ENCODE measurements at regions not wholly inside any gene's neighbourhood (a gene's known extent, or its start where the extent isn't known, plus 50 kb on each side); places are given as distances from the start of the nearest gene placed in this dataset.

GRCh38 chr1:5311634-5312292 is 657.4 kb downstream of the AJAP1 start:
- TF ChIP-seq, protein P1, sequence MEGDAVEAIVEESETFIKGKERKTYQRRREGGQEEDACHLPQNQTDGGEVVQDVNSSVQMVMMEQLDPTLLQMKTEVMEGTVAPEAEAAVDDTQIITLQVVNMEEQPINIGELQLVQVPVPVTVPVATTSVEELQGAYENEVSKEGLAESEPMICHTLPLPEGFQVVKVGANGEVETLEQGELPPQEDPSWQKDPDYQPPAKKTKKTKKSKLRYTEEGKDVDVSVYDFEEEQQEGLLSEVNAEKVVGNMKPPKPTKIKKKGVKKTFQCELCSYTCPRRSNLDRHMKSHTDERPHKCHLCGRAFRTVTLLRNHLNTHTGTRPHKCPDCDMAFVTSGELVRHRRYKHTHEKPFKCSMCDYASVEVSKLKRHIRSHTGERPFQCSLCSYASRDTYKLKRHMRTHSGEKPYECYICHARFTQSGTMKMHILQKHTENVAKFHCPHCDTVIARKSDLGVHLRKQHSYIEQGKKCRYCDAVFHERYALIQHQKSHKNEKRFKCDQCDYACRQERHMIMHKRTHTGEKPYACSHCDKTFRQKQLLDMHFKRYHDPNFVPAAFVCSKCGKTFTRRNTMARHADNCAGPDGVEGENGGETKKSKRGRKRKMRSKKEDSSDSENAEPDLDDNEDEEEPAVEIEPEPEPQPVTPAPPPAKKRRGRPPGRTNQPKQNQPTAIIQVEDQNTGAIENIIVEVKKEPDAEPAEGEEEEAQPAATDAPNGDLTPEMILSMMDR (IDR thresholded peaks at IDR 0.05) = no peak
- TF ChIP-seq POLR2AphosphoS5 (IDR thresholded peaks at IDR 0.05) = no peak
- TF ChIP-seq POLR2A (IDR thresholded peaks at IDR 0.05) = no peak
- Histone ChIP-seq H3K9me3 (no peaks in the 10 kb centered on the region), H3K27me3 (replicated peaks; ENCODE audit: insufficient read depth) (no peaks in the 10 kb centered on the region), H3K4me3 (no peak overlapping the region), H3K4me1 (replicated peaks) (no peaks in the 10 kb centered on the region), H3K27ac (no peak overlapping the region), H3K36me3 (no peaks in the 10 kb centered on the region)
- no peak for DNase-seq (ENCODE audit: low spot score)
- WGBS = 68% methylated on average over 11 of the region's 11 CpGs
- intact Hi-C loops (cut with DNase I) = no loop called here

DNA sequence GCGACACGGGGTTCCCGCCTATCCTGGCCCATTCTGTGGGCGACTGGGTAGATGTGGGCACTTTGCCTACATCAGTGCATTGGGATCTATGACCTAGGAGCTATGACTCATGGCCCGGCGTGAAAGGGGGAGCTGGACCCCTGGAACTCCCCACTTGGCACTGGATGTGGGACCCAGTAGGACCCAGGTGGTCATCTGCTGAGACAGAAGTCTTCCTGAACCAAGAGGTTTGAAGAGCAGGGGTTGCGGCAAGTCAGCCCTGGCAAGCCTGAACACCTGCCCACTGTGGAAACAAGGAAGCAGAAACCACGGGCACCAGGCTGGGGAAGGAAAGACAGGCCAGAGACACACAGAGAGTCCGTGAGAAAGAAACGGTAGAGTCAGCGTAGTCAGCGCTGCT is 656.7 kb downstream of the AJAP1 start:
- H3K27ac ChIP-seq = no peak overlapping the region
- WGBS = 78% methylated on average over 12 of the region's 12 CpGs
- no peaks in the 10 kb centered on the region for H3K27me3 ChIP-seq (replicated peaks; ENCODE audit: insufficient read depth)

DNA sequence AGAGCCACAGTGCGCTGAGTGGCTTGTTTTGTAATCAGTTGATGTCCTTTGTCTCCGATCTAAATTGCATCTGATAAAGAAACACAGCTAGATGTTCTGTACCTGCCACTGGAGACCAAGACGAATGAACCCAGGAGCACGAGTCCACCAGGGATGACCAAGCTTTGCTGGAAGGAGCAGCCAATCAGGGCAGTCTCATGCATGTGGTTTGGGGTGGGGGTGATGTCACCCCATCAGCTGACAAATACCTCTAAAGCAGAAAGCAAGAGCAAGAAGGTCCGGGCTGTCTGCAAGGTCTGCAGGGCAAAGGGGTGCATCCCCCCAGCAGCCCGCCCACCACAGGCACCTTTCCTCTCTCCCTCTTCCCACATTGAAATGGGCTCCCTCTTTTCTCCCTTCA is 653.8 kb downstream of the AJAP1 start:
- no peaks in the 10 kb centered on the region for H3K36me3 ChIP-seq
- no peak overlapping the region for H3K27ac ChIP-seq
- no peak for TF ChIP-seq POLR2A (IDR thresholded peaks at IDR 0.05)
- no peaks in the 10 kb centered on the region for H3K27me3 ChIP-seq (replicated peaks; ENCODE audit: insufficient read depth)
- intact Hi-C loops (cut with DNase I) = no loop called here
- no peak for DNase-seq (ENCODE audit: low spot score)
- H3K4me1 ChIP-seq (replicated peaks) = no peaks in the 10 kb centered on the region
- no peaks in the 10 kb centered on the region for H3K9me3 ChIP-seq
- 67% methylated on average over 6 of the region's 6 CpGs for WGBS
- no peak overlapping the region for H3K4me3 ChIP-seq

More for the DNA sequence above, 656.7 kb downstream of the AJAP1 start:
- no peak overlapping the region for H3K4me3 ChIP-seq
- DNase-seq (ENCODE audit: low spot score) = no peak
- intact Hi-C loops (cut with DNase I) = no loop called here
- H3K36me3 ChIP-seq = no peaks in the 10 kb centered on the region
- no peaks in the 10 kb centered on the region for H3K4me1 ChIP-seq (replicated peaks)
- no peaks in the 10 kb centered on the region for H3K9me3 ChIP-seq
- TF ChIP-seq POLR2A (IDR thresholded peaks at IDR 0.05) (no peak), POLR2AphosphoS5 (IDR thresholded peaks at IDR 0.05) (no peak)
- TF ChIP-seq, protein P1 (IDR thresholded peaks at IDR 0.05) = no peak

DNA sequence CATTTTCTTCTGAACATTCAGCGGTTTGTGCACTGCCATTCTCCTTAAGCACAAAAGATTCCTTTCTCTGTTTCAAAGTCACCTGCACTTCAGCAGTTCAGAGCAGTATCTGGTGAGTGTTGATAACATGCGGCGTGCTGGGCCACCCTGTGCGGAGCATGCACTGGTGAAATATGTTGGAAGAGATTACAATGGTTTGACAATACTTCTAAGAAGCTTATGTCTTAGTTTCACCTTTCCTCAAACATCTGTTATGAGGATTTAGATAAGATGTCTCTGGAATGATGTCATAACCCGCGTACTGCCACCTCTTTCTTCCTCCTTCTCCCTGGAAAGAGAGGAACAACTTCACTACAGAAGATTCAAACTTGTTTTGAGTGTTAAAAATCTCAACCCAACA is 650.3 kb downstream of the AJAP1 start:
- WGBS = 88% methylated on average over 6 of the region's 6 CpGs
- peaks cover 5% of the 10 kb centered on the region for H3K27me3 ChIP-seq (replicated peaks; ENCODE audit: insufficient read depth)
- no peak overlapping the region for H3K4me3 ChIP-seq
- H3K36me3 ChIP-seq = no peaks in the 10 kb centered on the region
- DNase-seq (ENCODE audit: low spot score) = no peak
- no peaks in the 10 kb centered on the region for H3K9me3 ChIP-seq
- TF ChIP-seq POLR2A (IDR thresholded peaks at IDR 0.05) (no peak), POLR2AphosphoS5 (IDR thresholded peaks at IDR 0.05) (no peak)
- TF ChIP-seq, protein P1 (IDR thresholded peaks at IDR 0.05) = no peak
- no peaks in the 10 kb centered on the region for H3K4me1 ChIP-seq (replicated peaks)
- intact Hi-C loops (cut with DNase I) = no loop called here
- H3K27ac ChIP-seq = no peak overlapping the region

DNA sequence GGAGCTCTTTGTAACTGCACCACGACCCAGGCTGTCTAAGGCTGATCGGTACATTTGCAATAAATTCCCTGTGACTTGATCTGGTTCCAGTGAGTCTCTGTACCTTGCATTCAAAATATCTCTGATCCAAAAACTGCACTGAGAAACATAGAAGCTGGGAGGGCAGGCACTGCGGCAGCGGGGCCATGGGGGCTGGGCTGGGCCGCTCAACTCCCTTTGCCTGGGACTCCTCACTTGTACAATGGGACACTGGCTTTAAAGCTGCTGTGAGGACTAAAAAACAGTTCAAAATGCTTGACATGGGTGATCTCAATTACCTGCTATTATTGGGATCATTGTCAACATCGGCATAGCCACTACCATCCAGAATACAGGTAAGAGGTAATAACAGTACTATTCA is 644.0 kb downstream of the AJAP1 start:
- 90% methylated on average over 6 of the region's 6 CpGs for WGBS
- intact Hi-C loops (cut with DNase I) = no loop called here

More for the DNA sequence above, 644.0 kb downstream of the AJAP1 start:
- Histone ChIP-seq H3K4me1 (replicated peaks) (no peaks in the 10 kb centered on the region), H3K36me3 (no peaks in the 10 kb centered on the region), H3K27ac (no peak overlapping the region), H3K27me3 (replicated peaks; ENCODE audit: insufficient read depth) (peaks cover 8% of the 10 kb centered on the region), H3K4me3 (no peak overlapping the region), H3K9me3 (no peaks in the 10 kb centered on the region)
- no peak for TF ChIP-seq POLR2AphosphoS5 (IDR thresholded peaks at IDR 0.05)
- TF ChIP-seq, protein P1 (IDR thresholded peaks at IDR 0.05) = no peak
- no peak for TF ChIP-seq POLR2A (IDR thresholded peaks at IDR 0.05)
- DNase-seq (ENCODE audit: low spot score) = no peak

Measured in prostate gland (tissue), 2 donors.